Suprapubic skin (tissue), 4 donors: ENCODE measurements at regions not wholly inside any gene's neighbourhood (a gene's known extent, or its start where the extent isn't known, plus 50 kb on each side); places are given as distances from the start of the nearest gene placed in this dataset.

Source experiments
- DNase-seq, 2 donors: peaks; one replicate each; pipeline ENCODE4 v3.0.0-alpha.2; 2019; ENCODE audit warnings: low spot score in 2 of 2
- H3K27ac ChIP-seq: fragments of 200-600 bp; sonication (generic); one replicate; pipeline ENCODE4 v1.5.1; 2019
- H3K27me3 ChIP-seq: fragments of 200-600 bp; sonication (generic); one replicate; pipeline ENCODE4 v1.5.1; 2019
- H3K36me3 ChIP-seq: fragments of 200-600 bp; sonication (generic); one replicate; pipeline ENCODE4 v1.5.1; 2019
- H3K4me1 ChIP-seq: fragments of 200-600 bp; sonication (generic); one replicate; pipeline ENCODE4 v1.5.1; 2019
- H3K4me3 ChIP-seq: fragments of 200-600 bp; sonication (generic); one replicate; pipeline ENCODE4 v1.5.1; 2019; ENCODE audit warnings: mild to moderate bottlenecking
- H3K9me3 ChIP-seq: fragments of 200-600 bp; sonication (generic); one replicate; pipeline ENCODE4 v1.5.1; 2019
- CTCF ChIP-seq, 2 donors: fragments of 200-600 bp in 1 of 2; fragments of 450-650 bp in 1 of 2; sonication (generic) in 1 of 2; IDR thresholded peaks; one replicate each; pipeline ENCODE4 v1.5.1; 2016 to 2019; ENCODE audit warnings: antibody characterized with exemption in 2 of 2, mild to moderate bottlenecking in 1 of 2, moderate library complexity in 1 of 2
- EP300 ChIP-seq: sonication (generic); formaldehyde crosslinking; IDR thresholded peaks from one replicate; pipeline ENCODE4 v1.6.1; 2017; ENCODE audit warnings: antibody characterized with exemption
- POLR2A ChIP-seq, 2 donors: fragments of 450-650 bp; IDR thresholded peaks; one replicate each; pipeline ENCODE4 v1.6.1; 2017; ENCODE audit warnings: antibody characterized with exemption in 2 of 2, mild to moderate bottlenecking in 2 of 2, moderate library complexity in 2 of 2
- POLR2AphosphoS5 ChIP-seq, 3 donors: sonication (generic); formaldehyde crosslinking; IDR thresholded peaks; one replicate each; pipeline ENCODE4 v1.6.1; 2017; ENCODE audit warnings: antibody characterized with exemption in 3 of 3
- WGBS: methylation state at CpG from one replicate; pipeline ENCODE4 v1.1.5; 2018; 5-methylcytosine and 5-hydroxymethylcytosine counted together

GRCh38 chr3:88509582-88509981 lies 359.8 kb downstream of the C3orf38 start:
- DNase-seq, result no peak
- no peaks in the 10 kb centered on the region for H3K9me3 ChIP-seq
- H3K27me3 ChIP-seq, result no peaks in the 10 kb centered on the region
- TF ChIP-seq CTCF (IDR thresholded peaks at IDR 0.05), result no peak
- TF ChIP-seq EP300, result no peak
- no peak for TF ChIP-seq POLR2AphosphoS5 (IDR thresholded peaks at IDR 0.05)
- TF ChIP-seq POLR2A (IDR thresholded peaks at IDR 0.05), result no peak
- H3K4me1 ChIP-seq, result no peaks in the 10 kb centered on the region
- no peaks in the 10 kb centered on the region for H3K36me3 ChIP-seq
- no peak overlapping the region for H3K27ac ChIP-seq
- WGBS, result 91% methylated on average over 3 of the region's 3 CpGs
- H3K4me3 ChIP-seq, result no peak overlapping the region

- no peak for DNase-seq
- no peak for TF ChIP-seq EP300
- TF ChIP-seq CTCF (IDR thresholded peaks at IDR 0.05), result no peak
- no peak for TF ChIP-seq POLR2A (IDR thresholded peaks at IDR 0.05)
- H3K9me3 ChIP-seq, result no peaks in the 10 kb centered on the region
- no peak overlapping the region for H3K27ac ChIP-seq
- H3K36me3 ChIP-seq, result no peaks in the 10 kb centered on the region
- no peaks in the 10 kb centered on the region for H3K27me3 ChIP-seq
- WGBS, result 93% methylated on average over 2 of the region's 3 CpGs
- H3K4me3 ChIP-seq, result no peak overlapping the region
- no peaks in the 10 kb centered on the region for H3K4me1 ChIP-seq
Observed at GRCh38 chr3:88528494-88528893, 378.7 kb downstream of the C3orf38 start.

- 71% methylated on average over 4 of the region's 4 CpGs for WGBS
- no peak overlapping the region for H3K27ac ChIP-seq
- no peaks in the 10 kb centered on the region for H3K9me3 ChIP-seq
- no peaks in the 10 kb centered on the region for H3K36me3 ChIP-seq
- no peak overlapping the region for H3K4me3 ChIP-seq
- H3K27me3 ChIP-seq, result no peaks in the 10 kb centered on the region
- TF ChIP-seq POLR2AphosphoS5 (IDR thresholded peaks at IDR 0.05) (no peak), EP300 (no peak)
- no peaks in the 10 kb centered on the region for H3K4me1 ChIP-seq
- no peak for DNase-seq
Observed at GRCh38 chr3:88534534-88534933, 384.8 kb downstream of the C3orf38 start.

- DNase-seq, result no peak
- Histone ChIP-seq H3K9me3 (no peaks in the 10 kb centered on the region), H3K36me3 (no peaks in the 10 kb centered on the region), H3K27ac (no peak overlapping the region), H3K4me1 (no peaks in the 10 kb centered on the region), H3K4me3 (no peak overlapping the region), H3K27me3 (no peaks in the 10 kb centered on the region)
- 94% methylated on average over 1 of the region's 1 CpG for WGBS
- TF ChIP-seq EP300 (no peak), POLR2A (IDR thresholded peaks at IDR 0.05) (no peak), POLR2AphosphoS5 (IDR thresholded peaks at IDR 0.05) (no peak), CTCF (IDR thresholded peaks at IDR 0.05) (no peak)
Observed at GRCh38 chr3:88535563-88535962, 385.8 kb downstream of the C3orf38 start.

GRCh38 chr3:88542916-88543315 lies 393.2 kb downstream of the C3orf38 start:
- no peaks in the 10 kb centered on the region for H3K9me3 ChIP-seq

More at GRCh38 chr3:88542916-88543315, 393.2 kb downstream of the C3orf38 start:
- Histone ChIP-seq H3K36me3 (no peaks in the 10 kb centered on the region), H3K4me3 (no peak overlapping the region), H3K27ac (no peak overlapping the region), H3K4me1 (no peaks in the 10 kb centered on the region), H3K27me3 (no peaks in the 10 kb centered on the region)
- TF ChIP-seq CTCF (IDR thresholded peaks at IDR 0.05) (no peak), POLR2A (IDR thresholded peaks at IDR 0.05) (no peak), POLR2AphosphoS5 (IDR thresholded peaks at IDR 0.05) (no peak), EP300 (no peak)
- no peak for DNase-seq
